ENCODE measurements at regions not wholly inside any gene's neighbourhood (a gene's known extent, or its start where the extent isn't known, plus 50 kb on each side); places are given as distances from the start of the nearest gene placed in this dataset.

GRCh38 chr2:107086497-107086896, 200.5 kb upstream of the ST6GAL2 start:
- Mint-ChIP-seq H3K4me3 (no peak overlapping the region), H3K36me3 (no peaks in the 10 kb centered on the region), H3K27me3 (no peaks in the 10 kb centered on the region), H3K27ac (no peak overlapping the region), H3K9me3 (peaks cover 0 to 4% (median under 1%) of the 10 kb centered on the region in 8 donors), H3K4me1 (no peaks in the 10 kb centered on the region)
- Histone ChIP-seq H3K27me3 (ENCODE audit: insufficient read depth, low read length) (no peaks in the 10 kb centered on the region), H3K27ac (ENCODE audit: low read depth, low read length) (no peak overlapping the region), H3K9me3 (ENCODE audit: control insufficient read depth in 1 of 2, low read length in 2 of 2) (no peaks in the 10 kb centered on the region), H3K4me3 (ENCODE audit: low read length in 2 of 2) (no peak overlapping the region), H3K36me3 (ENCODE audit: insufficient read depth, low read length) (no peaks in the 10 kb centered on the region), H3K4me1 (ENCODE audit: insufficient read depth, low read length) (no peaks in the 10 kb centered on the region)
- ChIA-PET CTCF (ENCODE audit: partially characterized antibody) (no interaction called here), POLR2A (ENCODE audit: partially characterized antibody) (no interaction called here)
- intact Hi-C loops (cut with micrococcal nuclease) = no loop called here
- DNase-seq = no peak

GRCh38 chr2:107088156-107088555, 202.2 kb upstream of the ST6GAL2 start:
- no peak overlapping the region for H3K27ac Mint-ChIP-seq
- H3K27ac ChIP-seq (ENCODE audit: low read depth, low read length) = no peak overlapping the region
- CTCF ChIA-PET (ENCODE audit: partially characterized antibody) = no interaction called here
- DNase-seq = no peak
- no peak overlapping the region for H3K4me3 ChIP-seq (ENCODE audit: low read length in 2 of 2)
- no peaks in the 10 kb centered on the region for H3K27me3 ChIP-seq (ENCODE audit: insufficient read depth, low read length)
- intact Hi-C loops (cut with micrococcal nuclease) = no loop called here
- no peaks in the 10 kb centered on the region for H3K27me3 Mint-ChIP-seq
- H3K4me1 ChIP-seq (ENCODE audit: insufficient read depth, low read length) = no peaks in the 10 kb centered on the region
- H3K9me3 Mint-ChIP-seq = peaks cover 0 to 4% (median 0%) of the 10 kb centered on the region in 8 donors
- POLR2A ChIA-PET (ENCODE audit: partially characterized antibody) = no interaction called here
- no peaks in the 10 kb centered on the region for H3K9me3 ChIP-seq (ENCODE audit: control insufficient read depth in 1 of 2, low read length in 2 of 2)
- no peak overlapping the region for H3K4me3 Mint-ChIP-seq
- H3K4me1 Mint-ChIP-seq = no peaks in the 10 kb centered on the region
- H3K36me3 Mint-ChIP-seq = no peaks in the 10 kb centered on the region
- H3K36me3 ChIP-seq (ENCODE audit: insufficient read depth, low read length) = no peaks in the 10 kb centered on the region

GRCh38 chr2:107091163-107091864, 205.3 kb upstream of the ST6GAL2 start:
- no peak overlapping the region for H3K27ac ChIP-seq (ENCODE audit: low read depth, low read length)
- H3K9me3 ChIP-seq (ENCODE audit: control insufficient read depth in 1 of 2, low read length in 2 of 2) = no peaks in the 10 kb centered on the region
- Mint-ChIP-seq H3K4me1 (no peaks in the 10 kb centered on the region), H3K9me3 (peaks cover 0 to 4% (median 2%) of the 10 kb centered on the region in 8 donors), H3K36me3 (no peaks in the 10 kb centered on the region), H3K27ac (no peak overlapping the region), H3K27me3 (no peaks in the 10 kb centered on the region), H3K4me3 (no peak overlapping the region)
- POLR2A ChIA-PET (ENCODE audit: partially characterized antibody) = no interaction called here
- H3K36me3 ChIP-seq (ENCODE audit: insufficient read depth, low read length) = no peaks in the 10 kb centered on the region
- H3K4me1 ChIP-seq (ENCODE audit: insufficient read depth, low read length) = no peaks in the 10 kb centered on the region
- no peak overlapping the region for H3K4me3 ChIP-seq (ENCODE audit: low read length in 2 of 2)
- DNase-seq = no peak
- intact Hi-C loops (cut with micrococcal nuclease) = no loop called here
- no peaks in the 10 kb centered on the region for H3K27me3 ChIP-seq (ENCODE audit: insufficient read depth, low read length)
- CTCF ChIA-PET (ENCODE audit: partially characterized antibody) = no interaction called here

- intact Hi-C loops (cut with micrococcal nuclease) = no loop called here
- H3K4me1 Mint-ChIP-seq = no peaks in the 10 kb centered on the region
- CTCF ChIA-PET (ENCODE audit: partially characterized antibody) = no interaction called here
Measured at GRCh38 chr2:107093426-107093957, 207.5 kb upstream of the ST6GAL2 start.

GRCh38 chr2:107094450-107094986, 208.6 kb upstream of the ST6GAL2 start:
- Mint-ChIP-seq H3K27me3 (no peaks in the 10 kb centered on the region), H3K27ac (no peak overlapping the region), H3K9me3 (peaks cover 0 to 6% (median 2%) of the 10 kb centered on the region in 8 donors), H3K4me3 (no peak overlapping the region), H3K36me3 (no peaks in the 10 kb centered on the region), H3K4me1 (no peaks in the 10 kb centered on the region)
- no peaks in the 10 kb centered on the region for H3K27me3 ChIP-seq (ENCODE audit: insufficient read depth, low read length)
- no peaks in the 10 kb centered on the region for H3K4me1 ChIP-seq (ENCODE audit: insufficient read depth, low read length)
- H3K36me3 ChIP-seq (ENCODE audit: insufficient read depth, low read length) = no peaks in the 10 kb centered on the region
- intact Hi-C loops (cut with micrococcal nuclease) = no loop called here
- CTCF ChIA-PET (ENCODE audit: partially characterized antibody) = no interaction called here
- DNase-seq = no peak
- no peak overlapping the region for H3K4me3 ChIP-seq (ENCODE audit: low read length in 2 of 2)
- POLR2A ChIA-PET (ENCODE audit: partially characterized antibody) = no interaction called here
- H3K9me3 ChIP-seq (ENCODE audit: control insufficient read depth in 1 of 2, low read length in 2 of 2) = no peaks in the 10 kb centered on the region
- H3K27ac ChIP-seq (ENCODE audit: low read depth, low read length) = no peak overlapping the region

More at GRCh38 chr2:107093426-107093957, 207.5 kb upstream of the ST6GAL2 start:
- no peaks in the 10 kb centered on the region for H3K36me3 ChIP-seq (ENCODE audit: insufficient read depth, low read length)
- H3K4me1 ChIP-seq (ENCODE audit: insufficient read depth, low read length) = no peaks in the 10 kb centered on the region
- Mint-ChIP-seq H3K27me3 (no peaks in the 10 kb centered on the region), H3K9me3 (peaks cover 0 to 6% (median 3%) of the 10 kb centered on the region in 8 donors), H3K27ac (no peak overlapping the region), H3K36me3 (no peaks in the 10 kb centered on the region), H3K4me3 (no peak overlapping the region)
- DNase-seq = no peak
- H3K27ac ChIP-seq (ENCODE audit: low read depth, low read length) = no peak overlapping the region
- no peaks in the 10 kb centered on the region for H3K9me3 ChIP-seq (ENCODE audit: control insufficient read depth in 1 of 2, low read length in 2 of 2)
- no peaks in the 10 kb centered on the region for H3K27me3 ChIP-seq (ENCODE audit: insufficient read depth, low read length)
- POLR2A ChIA-PET (ENCODE audit: partially characterized antibody) = no interaction called here
- no peak overlapping the region for H3K4me3 ChIP-seq (ENCODE audit: low read length in 2 of 2)

- CTCF ChIA-PET (ENCODE audit: partially characterized antibody) = no interaction called here
- no peaks in the 10 kb centered on the region for H3K27me3 Mint-ChIP-seq
- H3K9me3 Mint-ChIP-seq = peaks cover 0 to 11% (median 4%) of the 10 kb centered on the region in 8 donors
- Histone ChIP-seq H3K27me3 (ENCODE audit: insufficient read depth, low read length) (no peaks in the 10 kb centered on the region), H3K9me3 (ENCODE audit: control insufficient read depth in 1 of 2, low read length in 2 of 2) (no peaks in the 10 kb centered on the region), H3K36me3 (ENCODE audit: insufficient read depth, low read length) (no peaks in the 10 kb centered on the region), H3K4me3 (ENCODE audit: low read length in 2 of 2) (no peak overlapping the region), H3K4me1 (ENCODE audit: insufficient read depth, low read length) (no peaks in the 10 kb centered on the region), H3K27ac (ENCODE audit: low read depth, low read length) (no peak overlapping the region)
- H3K36me3 Mint-ChIP-seq = no peaks in the 10 kb centered on the region
- H3K27ac Mint-ChIP-seq = no peak overlapping the region
- no peaks in the 10 kb centered on the region for H3K4me1 Mint-ChIP-seq
- H3K4me3 Mint-ChIP-seq = no peak overlapping the region
- intact Hi-C loops (cut with micrococcal nuclease) = no loop called here
- POLR2A ChIA-PET (ENCODE audit: partially characterized antibody) = no interaction called here
- no peak for DNase-seq
Measured at GRCh38 chr2:107102176-107102575, 216.2 kb upstream of the ST6GAL2 start.

GRCh38 chr2:107107351-107107750, 221.4 kb upstream of the ST6GAL2 start:
- no peaks in the 10 kb centered on the region for H3K36me3 ChIP-seq (ENCODE audit: insufficient read depth, low read length)
- Mint-ChIP-seq H3K4me1 (no peaks in the 10 kb centered on the region), H3K4me3 (no peak overlapping the region), H3K9me3 (peaks cover 0 to 18% (median 5%) of the 10 kb centered on the region in 8 donors), H3K27me3 (no peaks in the 10 kb centered on the region), H3K27ac (no peak overlapping the region), H3K36me3 (no peaks in the 10 kb centered on the region)
- no peak overlapping the region for H3K27ac ChIP-seq (ENCODE audit: low read depth, low read length)
- H3K4me1 ChIP-seq (ENCODE audit: insufficient read depth, low read length) = no peaks in the 10 kb centered on the region
- no peaks in the 10 kb centered on the region for H3K27me3 ChIP-seq (ENCODE audit: insufficient read depth, low read length)
- no peak for DNase-seq
- intact Hi-C loops (cut with micrococcal nuclease) = no loop called here
- ChIA-PET CTCF (ENCODE audit: partially characterized antibody) (no interaction called here), POLR2A (ENCODE audit: partially characterized antibody) (no interaction called here)
- H3K4me3 ChIP-seq (ENCODE audit: low read length in 2 of 2) = no peak overlapping the region
- no peaks in the 10 kb centered on the region for H3K9me3 ChIP-seq (ENCODE audit: control insufficient read depth in 1 of 2, low read length in 2 of 2)

Measured in CD4-positive, alpha-beta memory T cell (primary cell).